ENCODE measurements at regions not wholly inside any gene's neighbourhood (a gene's known extent, or its start where the extent isn't known, plus 50 kb on each side); places are given as distances from the start of the nearest gene placed in this dataset.

DNA sequence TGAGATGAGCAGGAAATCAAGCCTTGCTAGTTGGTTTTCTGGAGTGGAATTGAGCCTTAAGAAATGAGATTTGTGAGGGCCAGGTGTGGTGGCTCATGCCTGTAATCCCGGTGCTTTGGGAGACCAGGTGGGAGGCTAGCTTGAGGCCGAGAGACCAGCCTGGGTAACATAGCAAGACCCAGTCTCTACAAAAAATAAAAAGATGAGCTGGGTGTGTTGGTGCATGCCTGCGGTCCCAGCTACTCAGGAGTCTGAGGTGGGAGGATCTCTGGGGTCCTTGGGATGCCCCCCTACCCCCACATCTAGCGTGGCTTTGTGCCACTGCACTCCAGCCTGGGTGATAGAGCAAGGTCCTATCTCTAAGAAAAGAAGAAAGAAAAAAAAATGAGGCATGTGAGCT, 104.2 kb upstream of the RTL1 start:
- TF ChIP-seq, protein P1, sequence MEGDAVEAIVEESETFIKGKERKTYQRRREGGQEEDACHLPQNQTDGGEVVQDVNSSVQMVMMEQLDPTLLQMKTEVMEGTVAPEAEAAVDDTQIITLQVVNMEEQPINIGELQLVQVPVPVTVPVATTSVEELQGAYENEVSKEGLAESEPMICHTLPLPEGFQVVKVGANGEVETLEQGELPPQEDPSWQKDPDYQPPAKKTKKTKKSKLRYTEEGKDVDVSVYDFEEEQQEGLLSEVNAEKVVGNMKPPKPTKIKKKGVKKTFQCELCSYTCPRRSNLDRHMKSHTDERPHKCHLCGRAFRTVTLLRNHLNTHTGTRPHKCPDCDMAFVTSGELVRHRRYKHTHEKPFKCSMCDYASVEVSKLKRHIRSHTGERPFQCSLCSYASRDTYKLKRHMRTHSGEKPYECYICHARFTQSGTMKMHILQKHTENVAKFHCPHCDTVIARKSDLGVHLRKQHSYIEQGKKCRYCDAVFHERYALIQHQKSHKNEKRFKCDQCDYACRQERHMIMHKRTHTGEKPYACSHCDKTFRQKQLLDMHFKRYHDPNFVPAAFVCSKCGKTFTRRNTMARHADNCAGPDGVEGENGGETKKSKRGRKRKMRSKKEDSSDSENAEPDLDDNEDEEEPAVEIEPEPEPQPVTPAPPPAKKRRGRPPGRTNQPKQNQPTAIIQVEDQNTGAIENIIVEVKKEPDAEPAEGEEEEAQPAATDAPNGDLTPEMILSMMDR (conservative IDR thresholded peaks at IDR 0.05; ENCODE audit: low read depth, low read length): no peak
- no peak for TF ChIP-seq EZH2 (IDR thresholded peaks at IDR 0.05; ENCODE audit: borderline replicate concordance, low read depth, low read length, poor library complexity, severe bottlenecking)

All from A673 (cell line).